Calu3 (cell line): ENCODE measurements at regions not wholly inside any gene's neighbourhood (a gene's known extent, or its start where the extent isn't known, plus 50 kb on each side); places are given as distances from the start of the nearest gene placed in this dataset.
A peak's percentile ranks its signal among the peaks of the same experiment; 100 is the strongest.

Source experiments
- BruUV-seq: library from RNA; stranded (reverse); fragments of 400-500 nt; replicated peaks from 2 replicates; lab custom pipeline; 2021; lab: Mats Ljungman, UMichigan
- CTCF ChIA-PET: fragments of 300-600 bp; sonication (Branson Sonifier 250); formaldehyde crosslinking; loops from one replicate; lab custom pipeline; 2022; ENCODE audit warnings: antibody characterized with exemption; lab: Charles Lee
- DNase-seq: peaks from one replicate; pipeline ENCODE4 v3.0.0; 2022
- H3K27ac Mint-ChIP-seq: one replicate; pipeline ENCODE4 v1.8.0; 2022; ENCODE audit warnings: mixed read lengths; ENCODE audit not compliant: unreplicated experiment
- H3K27me3 Mint-ChIP-seq: one replicate; pipeline ENCODE4 v1.8.0; 2022; ENCODE audit warnings: mixed read lengths; ENCODE audit not compliant: unreplicated experiment
- H3K36me3 Mint-ChIP-seq: one replicate; pipeline ENCODE4 v1.8.0; 2022; ENCODE audit warnings: mild to moderate bottlenecking, moderate library complexity, mixed read lengths; ENCODE audit not compliant: insufficient read depth, unreplicated experiment
- H3K4me1 Mint-ChIP-seq: one replicate; pipeline ENCODE4 v1.8.0; 2022; ENCODE audit warnings: mild to moderate bottlenecking, low read depth, mixed read lengths; ENCODE audit not compliant: unreplicated experiment
- H3K4me3 Mint-ChIP-seq: one replicate; pipeline ENCODE4 v1.8.0; 2022; ENCODE audit warnings: mild to moderate bottlenecking, low read depth, moderate library complexity, mixed read lengths; ENCODE audit not compliant: unreplicated experiment
- H3K9me3 Mint-ChIP-seq: one replicate; pipeline ENCODE4 v1.8.0; 2022; ENCODE audit warnings: low read depth, mixed read lengths; ENCODE audit not compliant: unreplicated experiment
- CTCF ChIP-seq: fragments of 200-600 bp; IDR thresholded peaks from one replicate; pipeline ENCODE4 v1.8.0; 2022; ENCODE audit warnings: antibody characterized with exemption; ENCODE audit not compliant: unreplicated experiment
- intact Hi-C: fragments of 100-400 bp; cut with micrococcal nuclease; formaldehyde crosslinking; loops from one replicate; pipeline ENCODE4 v1.10.0; 2022; ENCODE audit not compliant: unreplicated experiment

GRCh38 chr3:182711853-182712252 is 81.5 kb upstream of the ATP11B start:
- BruUV-seq: no TSS peak
- intact Hi-C loops: loop anchor here (5.0 kb wide), 1 partner anchor 675 kb away; no protein-coding TSS in a partner anchor
- no peak for TF ChIP-seq CTCF
- DNase-seq: no peak
- H3K27me3 Mint-ChIP-seq: no peaks in the 10 kb centered on the region
- no peak overlapping the region for H3K27ac Mint-ChIP-seq
- H3K4me3 Mint-ChIP-seq: no peak overlapping the region
- CTCF ChIA-PET: no interaction called here
- H3K9me3 Mint-ChIP-seq: no peaks in the 10 kb centered on the region
- peaks cover 21% of the 10 kb centered on the region for H3K4me1 Mint-ChIP-seq
- H3K36me3 Mint-ChIP-seq: no peaks in the 10 kb centered on the region

GRCh38 chr3:182713111-182713510 is 80.2 kb upstream of the ATP11B start:
- intact Hi-C loops: loop anchor here (5.0 kb wide), 1 partner anchor 674 kb away; no protein-coding TSS in a partner anchor
- no peak overlapping the region for H3K4me3 Mint-ChIP-seq
- H3K27ac Mint-ChIP-seq: no peak overlapping the region
- CTCF ChIA-PET: interaction anchor here (1.6 to 1.8 kb wide), 2 partner anchors 82 to 181 kb away, joined by 4 to 5 read pairs; no protein-coding TSS in a partner anchor
- H3K4me1 Mint-ChIP-seq: peaks cover 21% of the 10 kb centered on the region
- no peaks in the 10 kb centered on the region for H3K36me3 Mint-ChIP-seq
- BruUV-seq: no TSS peak
- H3K9me3 Mint-ChIP-seq: no peaks in the 10 kb centered on the region
- TF ChIP-seq CTCF: no peak
- H3K27me3 Mint-ChIP-seq: no peaks in the 10 kb centered on the region
- DNase-seq: no peak

- TF ChIP-seq CTCF: peak; percentile 75
- H3K27ac Mint-ChIP-seq: peak overlapping the region; percentile 24
- H3K9me3 Mint-ChIP-seq: no peaks in the 10 kb centered on the region
- H3K27me3 Mint-ChIP-seq: no peaks in the 10 kb centered on the region
- DNase-seq: peak; percentile 45
- CTCF ChIA-PET: interaction anchor here (0.6 to 1.8 kb wide), 29 partner anchors 10 to 196 kb away, joined by 3 to 49 read pairs (median 4); partner anchors contain the start of gene ATP11B
- no peak overlapping the region for H3K4me3 Mint-ChIP-seq
- peaks cover 21% of the 10 kb centered on the region for H3K4me1 Mint-ChIP-seq
- BruUV-seq: no TSS peak
- H3K36me3 Mint-ChIP-seq: no peaks in the 10 kb centered on the region
- intact Hi-C loops: loop anchor here (1.0 to 5.0 kb wide), 4 partner anchors 81 to 673 kb away; no protein-coding TSS in a partner anchor
These were observed 79.4 kb upstream of the ATP11B start for GRCh38 chr3:182713743-182714517.

GRCh38 chr3:182715006-182715405 is 78.3 kb upstream of the ATP11B start:
- no peak for TF ChIP-seq CTCF
- Mint-ChIP-seq H3K27ac (no peak overlapping the region), H3K9me3 (no peaks in the 10 kb centered on the region)

More at GRCh38 chr3:182715006-182715405, 78.3 kb upstream of the ATP11B start:
- no peak for DNase-seq
- no peaks in the 10 kb centered on the region for H3K36me3 Mint-ChIP-seq
- intact Hi-C loops: loop anchor here (2.0 kb wide), 2 partner anchors 80 to 194 kb away; no protein-coding TSS in a partner anchor
- H3K27me3 Mint-ChIP-seq: no peaks in the 10 kb centered on the region
- CTCF ChIA-PET: interaction anchor here (0.6 to 1.8 kb wide), 15 partner anchors 9 to 195 kb away, joined by 3 to 49 read pairs (median 4); partner anchors contain the start of gene ATP11B
- no TSS peak for BruUV-seq
- H3K4me3 Mint-ChIP-seq: no peak overlapping the region
- peaks cover 21% of the 10 kb centered on the region for H3K4me1 Mint-ChIP-seq
